Mesenchymal stem cell (in vitro differentiated cells and primary cell): ENCODE measurements at regions not wholly inside any gene's neighbourhood (a gene's known extent, or its start where the extent isn't known, plus 50 kb on each side); places are given as distances from the start of the nearest gene placed in this dataset.
"Not testable (repeated sequence)": the region's sequence is repeated elsewhere in the genome, so short reads cannot be mapped to it uniquely, and the experiment has no call there.

Source experiments
- DNase-seq: peaks from one replicate; pipeline ENCODE4 v3.0.0-alpha.2; 2013
- H2AFZ ChIP-seq: one replicate; pipeline ENCODE4 v1.6.1; 2013; ENCODE audit warnings: low read depth, mild to moderate bottlenecking, control low read depth, inconsistent platforms, low read length, moderate library complexity
- H2AK5ac ChIP-seq: 2 replicates; pipeline ENCODE4 v1.6.1; 2013; ENCODE audit warnings: low read length, moderate library complexity, mild to moderate bottlenecking, inconsistent platforms; ENCODE audit not compliant: severe bottlenecking
- H2BK120ac ChIP-seq: one replicate; pipeline ENCODE4 v1.6.1; 2013; ENCODE audit warnings: low read depth, mild to moderate bottlenecking, inconsistent platforms, low read length, moderate library complexity
- H2BK12ac ChIP-seq, 2 experiments: one replicate each; pipeline ENCODE4 v1.6.1; 2013; ENCODE audit warnings: inconsistent platforms in 2 of 2, low read length in 2 of 2, mild to moderate bottlenecking in 2 of 2, moderate library complexity in 2 of 2, control low read depth in 1 of 2
- H2BK15ac ChIP-seq: one replicate; pipeline ENCODE4 v1.6.1; 2013; ENCODE audit warnings: mild to moderate bottlenecking, low read depth, inconsistent platforms; ENCODE audit not compliant: poor library complexity, severe bottlenecking
- H2BK5ac ChIP-seq: 2 replicates; pipeline ENCODE4 v1.6.1; 2013; ENCODE audit warnings: low read depth, mild to moderate bottlenecking, low read length, control low read depth, inconsistent platforms; ENCODE audit not compliant: poor library complexity, severe bottlenecking
- H3K14ac ChIP-seq, 2 experiments: one replicate each; pipeline ENCODE4 v1.6.1; 2013; ENCODE audit warnings: inconsistent platforms in 2 of 2, low read length in 2 of 2, control low read depth in 1 of 2, mild to moderate bottlenecking in 1 of 2, moderate library complexity in 1 of 2
- H3K18ac ChIP-seq, 2 experiments: one replicate each; pipeline ENCODE4 v1.6.1; 2013; ENCODE audit warnings: inconsistent platforms in 2 of 2, low read length in 2 of 2, control low read depth in 1 of 2, low read depth in 1 of 2, mild to moderate bottlenecking in 1 of 2
- H3K23ac ChIP-seq, 2 experiments: one replicate each; pipeline ENCODE4 v1.6.1; 2013; ENCODE audit warnings: inconsistent platforms in 2 of 2, low read length in 2 of 2, mild to moderate bottlenecking in 2 of 2, moderate library complexity in 2 of 2, control low read depth in 1 of 2
- H3K27ac ChIP-seq: 2 replicates; pipeline ENCODE4 v1.5.1; 2013; ENCODE audit warnings: mild to moderate bottlenecking, moderate library complexity, low read length, control low read depth, inconsistent platforms; ENCODE audit not compliant: poor library complexity, severe bottlenecking
- H3K27me3 ChIP-seq, 2 experiments: 2 replicates each; pipeline versions ENCODE4 v1.6.1 to v1.7.0; 2013; ENCODE audit warnings: low read length in 2 of 2, mild to moderate bottlenecking in 2 of 2, moderate library complexity in 2 of 2, control low read depth in 1 of 2, inconsistent platforms in 1 of 2; ENCODE audit not compliant: control insufficient read depth in 1 of 2, insufficient read depth in 1 of 2
- H3K36me3 ChIP-seq, 2 experiments: 2 replicates each; pipeline versions ENCODE4 v1.6.1 to v1.7.0; 2013; ENCODE audit warnings: low read length in 2 of 2, control low read depth in 1 of 2, inconsistent platforms in 1 of 2, low read depth in 1 of 2, mild to moderate bottlenecking in 1 of 2; ENCODE audit not compliant: insufficient read depth in 2 of 2, control insufficient read depth in 1 of 2
- H3K4ac ChIP-seq, 2 experiments: one replicate each; pipeline ENCODE4 v1.6.1; 2013; ENCODE audit warnings: inconsistent platforms in 2 of 2, low read length in 2 of 2, mild to moderate bottlenecking in 2 of 2, moderate library complexity in 2 of 2, control low read depth in 1 of 2, low read depth in 1 of 2
- H3K4me1 ChIP-seq: 2 replicates; pipeline ENCODE4 v1.6.1; 2013; ENCODE audit warnings: low read depth, low read length, control low read depth; ENCODE audit not compliant: control insufficient read depth, insufficient read depth
- H3K4me2 ChIP-seq: 2 replicates; pipeline ENCODE4 v1.6.1; 2013; ENCODE audit warnings: low read length, mild to moderate bottlenecking, inconsistent platforms; ENCODE audit not compliant: poor library complexity, severe bottlenecking
- H3K4me3 ChIP-seq, 2 experiments: 2 replicates each; pipeline versions ENCODE4 v1.5.1 to v1.7.0; 2013; ENCODE audit warnings: low read length in 2 of 2, mild to moderate bottlenecking in 2 of 2, control low read depth in 1 of 2, low read depth in 1 of 2; ENCODE audit not compliant: insufficient read depth in 1 of 2
- H3K79me1 ChIP-seq: replicated peaks from 2 replicates; pipeline ENCODE4 v1.6.1; 2013; ENCODE audit warnings: mild to moderate bottlenecking, control low read depth, low read length, inconsistent platforms; ENCODE audit not compliant: poor library complexity, severe bottlenecking
- H3K9ac ChIP-seq: 2 replicates; pipeline ENCODE4 v1.7.0; 2013; ENCODE audit warnings: mild to moderate bottlenecking, low read length, moderate library complexity
- H3K9me3 ChIP-seq: 2 replicates; pipeline ENCODE4 v1.7.0; 2013; ENCODE audit warnings: mild to moderate bottlenecking, low read length; ENCODE audit not compliant: control insufficient read depth
- H4K8ac ChIP-seq: one replicate; pipeline ENCODE4 v1.6.1; 2013; ENCODE audit warnings: inconsistent platforms, mild to moderate bottlenecking, low read length, moderate library complexity
- H4K91ac ChIP-seq: one replicate; pipeline ENCODE4 v1.6.1; 2013; ENCODE audit warnings: mild to moderate bottlenecking, low read length, inconsistent platforms
- WGBS: methylation state at CpG from one replicate; pipeline ENCODE4 v1.1.7; 2013; ENCODE audit warnings: mixed read lengths; 5-methylcytosine and 5-hydroxymethylcytosine counted together

DNA sequence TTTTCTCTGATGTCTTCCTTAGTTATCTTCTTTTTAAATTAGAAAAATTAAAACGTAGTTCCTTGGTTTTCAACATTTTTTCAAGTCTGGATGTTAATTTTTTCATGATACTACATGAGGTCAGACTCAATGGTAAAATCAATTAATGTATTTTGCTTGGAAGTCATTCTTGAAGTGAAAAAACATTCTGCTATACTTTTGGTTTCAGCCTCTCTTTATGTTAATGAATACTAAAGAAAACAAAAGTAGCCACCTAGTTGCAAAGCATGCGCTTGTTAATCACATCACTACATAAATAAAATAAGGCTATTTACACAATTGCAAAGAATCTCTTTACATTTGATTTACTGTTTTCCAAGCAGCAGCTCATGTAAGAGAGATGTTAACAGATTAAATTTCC, 170.4 kb downstream of the LIPI start:
- no peak overlapping the region for H2BK5ac ChIP-seq
- H3K27me3 ChIP-seq, result no peaks in the 10 kb centered on the region
- H3K79me1 ChIP-seq, result peaks cover 20% of the 10 kb centered on the region
- no peak overlapping the region for H3K14ac ChIP-seq
- no peak overlapping the region for H2BK12ac ChIP-seq
- H3K9ac ChIP-seq, result no peak overlapping the region
- no peak overlapping the region for H4K8ac ChIP-seq
- no peak overlapping the region for H3K18ac ChIP-seq
- no peak overlapping the region for H4K91ac ChIP-seq
- H2AFZ ChIP-seq, result no peak overlapping the region
- no peak overlapping the region for H2BK120ac ChIP-seq
- H3K36me3 ChIP-seq, result no peaks in the 10 kb centered on the region
- H3K4me3 ChIP-seq, result no peak overlapping the region
- H2BK15ac ChIP-seq, result no peak overlapping the region
- no peaks in the 10 kb centered on the region for H3K9me3 ChIP-seq
- no peak overlapping the region for H3K27ac ChIP-seq
- H3K4me2 ChIP-seq, result no peak overlapping the region
- H3K4me1 ChIP-seq, result no peaks in the 10 kb centered on the region
- H3K4ac ChIP-seq, result no peak overlapping the region
- no peak for DNase-seq
- H3K23ac ChIP-seq, result no peak overlapping the region
- WGBS, result 100% methylated on average over 1 of the region's 2 CpGs
- H2AK5ac ChIP-seq, result no peak overlapping the region

DNA sequence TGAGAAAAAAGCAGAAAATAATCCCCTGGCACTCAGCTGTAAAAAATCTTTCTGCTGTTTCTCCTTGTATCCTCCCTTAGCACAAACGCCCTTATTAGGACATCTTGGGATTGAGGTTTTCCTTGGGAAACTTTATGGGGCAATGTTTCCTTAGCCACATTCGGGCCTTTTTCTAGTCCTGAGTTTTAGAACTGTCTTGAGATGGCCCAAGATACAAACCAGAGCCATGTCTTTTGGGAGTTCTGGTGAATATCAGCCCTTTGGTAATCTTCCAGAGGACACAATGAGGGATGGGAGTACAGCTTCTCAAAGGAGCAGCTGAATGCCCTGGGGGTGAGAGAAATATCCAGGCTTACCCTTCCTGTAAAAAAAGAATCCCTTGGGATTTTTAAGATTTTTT, 182.1 kb downstream of the LIPI start:
- 7% methylated on average over 1 of the region's 2 CpGs for WGBS
- not testable (repeated sequence) for H3K4me1 ChIP-seq, H3K36me3 ChIP-seq, H3K27ac ChIP-seq, H3K79me1 ChIP-seq, H3K4me2 ChIP-seq, H3K18ac ChIP-seq, H2BK5ac ChIP-seq, H2AK5ac ChIP-seq, H3K23ac ChIP-seq, H4K91ac ChIP-seq, H2BK15ac ChIP-seq, H4K8ac ChIP-seq, H3K4ac ChIP-seq, H3K4me3 ChIP-seq, H3K9ac ChIP-seq, H3K14ac ChIP-seq, H3K9me3 ChIP-seq, H2AFZ ChIP-seq, H2BK12ac ChIP-seq, H2BK120ac ChIP-seq, H3K27me3 ChIP-seq
- DNase-seq, result peak; percentile 67

DNA sequence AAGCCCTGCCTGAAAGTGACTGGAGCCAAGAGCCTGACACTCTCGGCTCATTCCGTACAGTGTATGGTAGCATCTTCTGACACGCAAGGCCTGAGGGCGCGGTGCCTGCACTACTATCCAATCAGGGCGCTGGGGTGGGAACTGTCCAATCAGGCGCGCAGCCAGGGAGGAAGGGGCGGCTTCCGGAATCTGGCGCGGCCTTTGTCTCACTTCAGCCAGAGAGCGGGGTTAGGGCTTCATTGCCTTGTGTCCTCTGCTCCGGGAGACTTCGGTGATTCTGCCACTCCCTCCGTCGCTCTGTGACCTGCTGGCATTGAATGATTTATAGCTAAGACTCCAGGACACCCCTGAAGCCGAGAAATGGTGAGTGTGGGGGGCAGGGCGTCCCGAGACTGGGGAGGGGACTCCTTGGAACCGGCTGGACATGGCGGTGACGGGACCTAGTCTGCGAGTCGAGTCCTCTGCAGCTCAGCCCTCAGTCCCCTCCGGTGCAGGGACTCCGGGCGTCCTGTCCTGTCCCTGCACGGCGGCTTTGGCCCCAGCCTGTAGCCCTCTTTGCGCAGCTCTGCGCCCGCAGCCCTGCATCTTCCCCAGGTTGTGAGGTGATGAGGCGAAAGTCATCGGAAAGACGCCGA, 183.4 kb downstream of the LIPI start:
- H4K91ac ChIP-seq, H2BK15ac ChIP-seq, H2BK12ac ChIP-seq, H2AK5ac ChIP-seq, H3K4ac ChIP-seq, H3K14ac ChIP-seq, H3K36me3 ChIP-seq, H3K9me3 ChIP-seq, H3K27me3 ChIP-seq, H3K18ac ChIP-seq, H4K8ac ChIP-seq, H3K79me1 ChIP-seq, H2BK120ac ChIP-seq, H3K23ac ChIP-seq, H2BK5ac ChIP-seq, H3K4me1 ChIP-seq, H3K27ac ChIP-seq: not testable (repeated sequence)
- Histone ChIP-seq H2AFZ (peak overlapping the region; percentile 82), H3K4me2 (peak overlapping the region; percentile 47), H3K4me3 (peak overlapping the region; percentile 60 to 86), H3K9ac (peak overlapping the region; percentile 80)
- peak; percentile 95 for DNase-seq
- 1% methylated on average over 17 of the region's 37 CpGs for WGBS

DNA sequence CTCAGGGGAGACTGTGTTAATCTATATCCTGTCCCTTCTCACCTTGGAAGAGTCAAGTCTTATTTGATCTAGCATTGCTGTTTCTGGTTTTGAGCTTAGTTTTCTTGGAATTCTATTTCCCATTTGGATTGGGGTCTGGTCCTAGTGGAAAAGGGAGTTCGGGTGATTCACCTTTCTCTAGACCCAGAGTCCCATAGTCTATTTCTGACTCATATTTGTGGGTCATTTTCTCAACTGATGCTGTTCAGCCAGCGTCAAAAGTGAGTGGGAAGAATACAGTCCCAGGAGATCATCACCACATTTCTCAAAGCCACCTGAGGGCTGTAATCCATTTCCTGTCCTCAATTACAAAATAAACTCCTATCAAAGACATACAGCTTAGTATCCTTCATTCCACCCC, 190.6 kb downstream of the LIPI start:
- H3K9me3 ChIP-seq, H4K91ac ChIP-seq, H4K8ac ChIP-seq, H3K14ac ChIP-seq, H3K4me1 ChIP-seq, H2BK120ac ChIP-seq, H3K18ac ChIP-seq, H3K79me1 ChIP-seq, H2BK5ac ChIP-seq, H3K9ac ChIP-seq, H2BK15ac ChIP-seq, H2AFZ ChIP-seq, H2BK12ac ChIP-seq, H3K23ac ChIP-seq, H3K4me2 ChIP-seq, H3K4ac ChIP-seq, H3K36me3 ChIP-seq, DNase-seq, H3K27me3 ChIP-seq, H3K27ac ChIP-seq, H3K4me3 ChIP-seq, H2AK5ac ChIP-seq: not testable (repeated sequence)
- 70% methylated on average over 2 of the region's 2 CpGs for WGBS
